Epithelial cell of proximal tubule (primary cell): ENCODE measurements at regions not wholly inside any gene's neighbourhood (a gene's known extent, or its start where the extent isn't known, plus 50 kb on each side); places are given as distances from the start of the nearest gene placed in this dataset.
"Not testable (repeated sequence)": the region's sequence is repeated elsewhere in the genome, so short reads cannot be mapped to it uniquely, and the experiment has no call there.

Experiments used
- DNase-seq: peaks from one replicate; pipeline ENCODE4 v3.0.0-alpha.2; 2011; ENCODE audit warnings: low read depth
- H3K4me3 ChIP-seq: 2 replicates; pipeline ENCODE4 v1.5.1; 2011; ENCODE audit warnings: low read depth, mild to moderate bottlenecking, low read length
- CTCF ChIP-seq: conservative IDR thresholded peaks from 2 replicates; pipeline ENCODE4 v1.5.1; 2012; ENCODE audit warnings: low read depth, mild to moderate bottlenecking, low read length

DNA sequence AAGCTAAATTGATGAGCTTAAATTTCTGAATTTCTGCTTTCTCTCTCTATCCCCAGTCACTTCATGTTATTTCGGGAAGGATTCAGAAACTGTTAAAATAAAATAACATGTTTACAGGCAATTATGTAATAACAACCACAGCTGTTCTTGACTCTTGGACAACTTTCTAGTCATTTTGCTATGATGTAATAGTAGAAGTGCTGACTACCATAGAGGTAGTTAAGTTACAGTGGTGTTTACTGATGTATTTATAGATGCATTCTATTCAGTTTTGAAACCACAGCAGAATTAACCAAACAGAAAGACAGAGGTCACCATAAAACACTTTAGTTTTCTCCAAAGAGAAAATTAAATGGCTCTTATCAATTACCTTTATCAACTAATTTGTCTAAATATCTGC, 1292.0 kb upstream of the CHAC2 start:
- no peak overlapping the region for H3K4me3 ChIP-seq
- no peak for DNase-seq
- no peak for TF ChIP-seq CTCF

DNA sequence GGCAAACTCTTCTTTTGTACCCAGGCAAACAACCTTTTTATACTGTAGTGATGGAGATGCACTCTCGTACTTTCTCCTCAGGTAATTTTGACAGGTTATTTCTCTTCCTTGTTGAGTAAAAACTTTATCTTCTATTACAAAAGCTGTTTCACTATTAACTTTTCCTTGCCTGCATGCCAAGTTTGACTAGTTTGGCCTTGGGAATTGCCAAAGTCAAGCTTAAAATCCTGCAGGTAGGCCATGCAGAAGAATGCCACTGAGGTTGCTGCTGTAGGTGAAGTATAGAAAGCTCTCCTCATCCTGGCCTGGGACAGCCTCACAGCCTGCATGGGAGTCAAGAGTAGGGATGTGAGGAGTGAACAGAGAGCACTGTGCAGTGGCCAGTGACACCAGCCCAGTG, 1293.5 kb upstream of the CHAC2 start:
- TF ChIP-seq CTCF: no peak
- H3K4me3 ChIP-seq: no peak overlapping the region
- no peak for DNase-seq

DNA sequence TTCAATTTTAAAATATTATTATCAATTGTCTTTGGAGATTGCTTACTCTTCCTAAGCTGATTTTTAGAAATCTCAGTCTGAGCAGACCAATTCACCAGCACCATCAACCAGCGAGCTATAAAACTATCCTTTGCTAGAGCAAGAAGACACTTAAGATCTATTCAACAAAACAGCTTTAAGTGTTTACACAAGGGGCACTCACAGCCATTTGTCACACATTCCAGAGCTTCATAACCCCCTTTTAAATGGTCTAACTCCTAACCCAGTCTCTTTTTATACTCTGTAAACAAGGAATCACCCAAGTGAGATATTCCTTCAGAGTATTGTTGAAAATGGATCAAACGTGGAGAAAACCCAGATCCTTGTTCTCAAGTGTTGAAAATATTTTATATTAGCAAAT, 1294.1 kb upstream of the CHAC2 start:
- no peak for DNase-seq
- no peak for TF ChIP-seq CTCF
- H3K4me3 ChIP-seq: no peak overlapping the region

DNA sequence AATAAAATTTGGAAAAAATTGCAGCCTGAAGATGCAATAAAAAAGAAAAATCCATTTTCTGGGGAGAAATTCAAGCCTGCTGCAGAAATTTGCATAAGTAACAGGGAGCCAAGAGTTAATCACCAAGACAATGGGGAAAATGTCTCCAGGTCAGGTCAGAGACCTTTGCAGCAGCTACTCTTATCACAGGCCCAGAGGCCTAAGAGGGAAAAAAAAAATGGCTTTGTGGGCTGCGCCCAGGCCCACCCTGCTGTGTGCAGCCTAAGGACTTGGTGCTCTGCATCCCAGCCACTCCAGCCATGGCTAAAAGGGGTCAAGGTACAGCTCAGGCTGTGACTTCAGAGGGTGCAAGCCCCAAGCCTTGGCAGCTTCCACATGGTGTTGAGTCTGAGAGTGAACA, 1297.1 kb upstream of the CHAC2 start:
- not testable (repeated sequence) for DNase-seq, H3K4me3 ChIP-seq

GRCh38 chr2:52467189-52467588, 1300.4 kb upstream of the CHAC2 start:
- no peak overlapping the region for H3K4me3 ChIP-seq
- no peak for TF ChIP-seq CTCF
- no peak for DNase-seq

- no peak for DNase-seq
- no peak overlapping the region for H3K4me3 ChIP-seq
- no peak for TF ChIP-seq CTCF
Observed at GRCh38 chr2:52465287-52465686, 1302.3 kb upstream of the CHAC2 start.

DNA sequence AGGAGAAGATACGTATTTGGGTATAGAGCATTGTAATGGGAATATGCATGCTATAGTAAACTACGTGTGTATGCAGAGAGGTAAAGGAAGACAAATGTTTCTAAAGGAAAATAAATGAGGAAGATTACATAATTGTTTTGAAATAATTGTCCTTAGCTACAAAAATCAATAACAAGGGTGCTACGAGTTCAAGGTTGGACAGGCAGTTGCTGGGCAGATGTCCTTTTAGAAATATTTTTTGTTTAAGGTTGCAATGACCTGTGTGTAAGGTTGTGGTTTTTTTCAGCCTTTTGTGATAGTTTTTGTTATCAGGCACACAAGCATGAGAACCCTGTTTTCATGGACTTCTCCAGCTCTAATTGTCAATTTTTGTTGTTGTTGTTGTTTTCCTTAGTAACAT, 1304.1 kb upstream of the CHAC2 start:
- H3K4me3 ChIP-seq: no peak overlapping the region
- TF ChIP-seq CTCF: no peak
- DNase-seq: no peak

GRCh38 chr2:52456561-52457377, 1310.8 kb upstream of the CHAC2 start:
- TF ChIP-seq CTCF: no peak
- H3K4me3 ChIP-seq: no peak overlapping the region
- DNase-seq: no peak
